Prostate gland (tissue), 2 donors: ENCODE measurements at regions not wholly inside any gene's neighbourhood (a gene's known extent, or its start where the extent isn't known, plus 50 kb on each side); places are given as distances from the start of the nearest gene placed in this dataset.

Source experiments
- CTCF ChIP-seq, 4 experiments: fragments of 200-600 bp in 2 of 4; fragments of 450-650 bp in 2 of 4; sonication (generic) in 2 of 4; IDR thresholded peaks; 1 replicate in 3 of 4; 2 replicates in 1 of 4; pipeline ENCODE4 v1.5.1; 2016 to 2019; ENCODE audit warnings: antibody characterized with exemption in 4 of 4, mild to moderate bottlenecking in 2 of 4, moderate library complexity in 2 of 4
- POLR2AphosphoS5 ChIP-seq: sonication (generic); formaldehyde crosslinking; IDR thresholded peaks from one replicate; pipeline ENCODE4 v1.6.1; 2017; ENCODE audit warnings: antibody characterized with exemption

- TF ChIP-seq CTCF (IDR thresholded peaks at IDR 0.05) (no peak), POLR2AphosphoS5 (no peak)
These were observed 59.0 kb upstream of the DNAH5 start for GRCh38 chr5:14003513-14003912.
